ENCODE measurements at regions not wholly inside any gene's neighbourhood (a gene's known extent, or its start where the extent isn't known, plus 50 kb on each side); places are given as distances from the start of the nearest gene placed in this dataset.

- intact Hi-C loops (cut with DNase I), result no loop called here
- no peak for DNase-seq
Measured at GRCh38 chr11:10641912-10642697, 51.5 kb downstream of the IRAG1 start.

GRCh38 chr11:10641177-10641911, 52.2 kb downstream of the IRAG1 start:
- DNase-seq, result peak in 1 of 10 donors; percentile 21
- intact Hi-C loops (cut with DNase I), result no loop called here

DNA sequence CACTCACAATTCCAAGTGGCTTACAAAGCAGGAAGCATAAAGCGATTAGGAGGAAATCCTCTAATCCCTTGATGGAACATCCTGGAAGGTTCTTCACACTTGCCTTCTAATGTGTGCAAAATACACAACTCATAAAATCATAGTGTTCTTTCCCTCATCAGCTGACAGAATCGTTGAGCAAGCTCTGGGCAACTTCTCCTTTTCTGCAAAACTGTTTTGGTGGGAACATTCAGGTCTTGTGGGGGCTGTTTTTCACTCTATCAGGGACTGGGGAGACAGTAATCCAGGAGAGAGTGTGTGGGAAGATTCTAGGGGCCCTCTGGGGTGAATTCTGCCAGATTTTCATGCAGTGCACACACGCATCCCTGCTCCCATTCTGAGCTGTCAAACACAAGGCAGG, 53.2 kb downstream of the IRAG1 start:
- intact Hi-C loops (cut with DNase I), result no loop called here
- DNase-seq, result peak in 1 of 10 donors; percentile 6

GRCh38 chr11:10639350-10639749, 54.2 kb downstream of the IRAG1 start:
- intact Hi-C loops (cut with DNase I), result no loop called here
- DNase-seq, result no peak

DNA sequence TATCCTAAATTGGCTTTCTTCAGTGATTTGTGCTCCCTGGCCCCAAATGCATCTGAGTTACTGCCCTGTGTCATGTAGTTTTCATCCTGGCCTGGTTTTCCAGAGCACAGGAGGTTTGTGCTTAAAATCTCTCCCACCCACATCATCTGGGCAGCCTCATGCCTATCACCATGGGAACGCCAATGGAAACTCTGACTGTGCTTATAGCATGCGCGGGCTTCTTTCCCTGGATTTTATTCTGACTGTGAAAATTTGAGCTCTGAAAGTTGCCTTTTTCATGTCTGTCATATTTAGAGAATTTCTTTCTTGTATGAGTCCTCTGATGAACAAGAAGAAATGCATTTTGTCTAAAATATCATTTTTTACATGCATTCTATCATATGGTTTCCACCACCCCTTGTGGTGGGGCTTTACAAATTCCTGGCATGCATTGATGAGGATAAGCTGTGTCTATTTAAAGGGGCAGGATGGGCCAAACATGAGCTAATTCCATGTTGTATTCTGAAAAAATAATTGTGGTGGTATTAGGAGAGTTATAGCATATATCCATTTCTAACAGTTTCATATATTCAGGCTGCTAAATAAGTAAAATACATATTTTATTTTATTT, 55.1 kb downstream of the IRAG1 start:
- intact Hi-C loops (cut with DNase I), result no loop called here
- peak in 6 of 10 donors; percentile 56 to 92 (median 74) for DNase-seq

- DNase-seq, result peak in 2 of 10 donors; percentile 54 to 64
Measured at GRCh38 chr11:10637731-10638151, 55.8 kb downstream of the IRAG1 start.

DNA sequence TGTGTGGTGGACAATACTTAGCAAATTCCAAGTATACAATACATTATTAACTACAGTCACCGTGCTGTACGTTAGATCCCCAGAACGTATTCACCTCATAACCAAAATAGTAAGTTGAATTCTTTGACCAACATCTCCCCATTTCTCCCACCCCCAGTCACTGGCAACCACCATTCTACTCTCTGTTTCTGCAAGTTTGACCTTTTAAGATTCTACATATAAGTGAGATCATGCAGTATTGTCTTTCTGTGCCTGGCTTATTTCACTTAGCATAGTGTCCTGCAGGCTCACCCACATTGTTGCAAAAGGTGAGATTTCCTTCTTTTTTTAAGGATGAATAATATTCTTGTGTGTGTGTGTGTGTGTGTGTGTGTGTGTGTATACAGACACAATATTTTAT, 59.1 kb downstream of the IRAG1 start:
- intact Hi-C loops (cut with DNase I), result no loop called here
- DNase-seq, result no peak

More at GRCh38 chr11:10637731-10638151, 55.8 kb downstream of the IRAG1 start:
- intact Hi-C loops (cut with DNase I), result no loop called here

- peak in 1 of 10 donors; percentile 50 for DNase-seq
Measured at GRCh38 chr11:10633261-10633660, 60.3 kb downstream of the IRAG1 start.

DNA sequence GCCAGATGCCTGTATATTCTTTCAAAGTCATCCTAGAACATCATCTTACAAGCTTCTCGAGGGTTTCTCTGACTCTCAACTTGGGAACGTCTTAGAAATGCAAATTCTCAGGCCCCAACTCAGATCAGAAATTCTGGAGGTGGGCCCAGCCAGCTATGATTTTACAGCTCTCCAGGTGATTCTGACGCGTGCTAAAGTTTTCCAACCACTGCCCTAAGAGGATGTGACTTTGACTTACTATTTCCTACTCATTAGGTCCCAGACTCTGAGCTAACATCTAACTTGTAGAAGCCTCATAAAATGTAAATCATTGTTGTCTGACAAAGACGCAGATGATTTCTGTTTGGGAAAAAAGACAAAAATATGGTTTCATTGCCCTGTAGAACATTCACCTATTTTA, 61.1 kb downstream of the IRAG1 start:
- intact Hi-C loops (cut with DNase I), result no loop called here
- no peak for DNase-seq

More at GRCh38 chr11:10633261-10633660, 60.3 kb downstream of the IRAG1 start:
- intact Hi-C loops (cut with DNase I), result no loop called here

DNA sequence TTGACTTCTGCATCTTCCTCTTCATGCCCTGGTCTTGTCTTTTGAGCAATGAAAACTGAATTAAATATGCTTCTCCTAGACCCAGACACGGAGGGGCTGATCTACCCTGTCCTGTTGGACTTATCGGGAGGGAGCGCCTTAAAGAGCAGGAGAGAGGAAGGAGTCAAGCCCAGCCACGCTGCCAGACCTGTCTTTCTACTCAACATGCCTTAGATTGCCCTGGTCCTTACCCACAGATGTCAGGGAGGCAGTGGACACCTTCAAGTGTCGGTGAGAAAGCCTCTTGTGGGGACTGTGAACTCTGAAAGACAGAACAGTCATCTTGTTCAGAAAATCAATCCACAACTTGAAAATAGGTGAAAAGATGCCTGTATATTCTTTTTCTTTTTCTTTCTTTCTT, 61.8 kb downstream of the IRAG1 start:
- no peak for DNase-seq
- intact Hi-C loops (cut with DNase I), result no loop called here

DNA sequence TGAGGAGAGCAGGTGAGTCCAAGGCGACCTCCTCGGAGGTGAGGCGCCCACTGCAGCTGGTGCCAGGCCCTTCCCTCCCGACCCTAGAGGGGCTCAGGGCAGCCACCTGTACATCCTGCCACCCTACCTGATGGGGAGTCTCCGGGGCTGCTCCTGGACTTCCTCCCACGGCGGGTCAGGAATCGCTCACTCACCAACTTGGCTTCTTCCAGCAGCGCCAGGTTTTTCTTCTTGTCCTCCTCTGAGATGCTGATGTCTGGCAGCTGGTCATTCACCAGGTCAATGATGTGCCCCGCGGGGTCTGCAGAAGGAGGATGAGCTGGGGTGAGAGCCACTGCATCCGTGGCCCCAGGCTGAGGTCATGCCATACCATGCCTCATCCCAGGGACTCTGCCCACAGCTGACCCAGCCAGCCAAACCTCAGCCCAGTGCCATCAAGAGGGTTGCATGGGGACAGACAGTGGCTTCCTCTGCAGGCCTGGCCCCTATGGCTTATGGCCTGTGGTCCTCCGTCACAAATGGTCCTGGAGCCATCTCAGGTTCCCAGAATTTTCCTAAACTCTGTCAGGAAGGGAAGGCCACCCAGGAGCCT, 61.0 kb upstream of the LYVE1 start:
- intact Hi-C loops (cut with DNase I), result no loop called here
- DNase-seq, result peak in 1 of 10 donors; percentile 64

DNA sequence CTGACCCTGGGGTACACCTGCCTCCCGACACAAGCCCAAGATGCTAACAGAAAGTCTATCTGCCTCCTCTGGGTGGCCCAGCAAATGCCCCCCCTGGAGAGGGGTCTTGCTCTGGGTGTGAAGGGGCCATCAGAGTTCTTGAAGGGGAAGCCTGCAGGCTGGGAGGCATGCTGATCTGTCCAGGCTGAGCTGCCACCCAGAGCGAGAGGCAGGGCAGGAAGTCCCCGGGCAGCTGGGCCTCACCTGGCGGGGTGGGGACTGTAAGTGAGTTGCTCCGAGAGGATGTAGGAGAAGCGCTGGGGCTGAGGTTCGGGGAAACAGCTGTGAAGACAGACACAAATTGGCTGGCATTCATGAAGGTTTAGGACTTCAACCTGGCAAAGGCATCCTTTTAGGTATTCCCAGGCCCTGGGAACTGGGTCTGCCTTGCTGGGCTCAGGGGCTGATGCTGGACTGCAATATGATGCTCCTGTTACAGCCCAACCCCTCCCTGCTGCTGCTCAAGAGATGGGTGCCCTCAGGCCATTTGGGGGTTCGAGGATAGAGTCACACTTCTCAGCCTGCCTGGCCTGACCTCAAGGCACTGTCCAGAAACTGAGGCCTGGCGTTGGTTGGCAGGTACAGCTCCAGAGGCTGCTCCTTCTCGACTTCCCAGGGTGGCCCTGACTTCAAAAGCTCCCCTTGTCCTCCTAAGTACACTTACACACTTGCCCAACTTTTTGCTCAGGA, 60.2 kb upstream of the LYVE1 start:
- DNase-seq, result peak in 1 of 10 donors; percentile 77
- intact Hi-C loops (cut with DNase I), result no loop called here

DNA sequence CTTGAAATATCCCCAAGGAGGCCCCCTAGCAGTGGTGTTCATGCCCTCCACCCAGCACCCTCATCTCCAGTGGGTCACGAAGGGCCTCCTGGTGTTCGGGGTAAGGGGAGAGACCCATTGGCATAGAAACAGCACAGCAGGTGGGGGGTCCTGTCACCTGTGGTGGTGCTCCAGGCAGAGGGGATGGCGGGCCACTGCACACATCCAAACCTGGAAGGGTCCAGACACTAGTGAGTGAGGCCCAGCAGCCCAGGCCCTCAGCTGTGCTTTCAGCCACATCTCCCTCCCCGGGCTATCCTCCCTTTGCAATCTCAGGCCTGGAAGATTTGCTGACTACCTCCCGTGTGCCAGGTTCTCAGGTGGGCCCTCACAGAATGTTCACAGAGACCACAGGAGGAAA, 59.4 kb upstream of the LYVE1 start:
- DNase-seq, result peak in 1 of 10 donors; percentile 73
- intact Hi-C loops (cut with DNase I), result loop anchor here (2.0 kb wide), 1 partner anchor 107 kb away; no protein-coding TSS in a partner anchor

- intact Hi-C loops (cut with DNase I), result loop anchor here (2.0 kb wide), 1 partner anchor 108 kb away; no protein-coding TSS in a partner anchor
- DNase-seq, result no peak
Measured at GRCh38 chr11:10627291-10627690, 58.8 kb upstream of the LYVE1 start.

- intact Hi-C loops (cut with DNase I), result loop anchor here (2.0 kb wide), 1 partner anchor 109 kb away; no protein-coding TSS in a partner anchor
- DNase-seq, result peak in 6 of 10 donors; percentile 25 to 88 (median 46)
Measured at GRCh38 chr11:10625982-10626311, 57.5 kb upstream of the LYVE1 start.

DNA sequence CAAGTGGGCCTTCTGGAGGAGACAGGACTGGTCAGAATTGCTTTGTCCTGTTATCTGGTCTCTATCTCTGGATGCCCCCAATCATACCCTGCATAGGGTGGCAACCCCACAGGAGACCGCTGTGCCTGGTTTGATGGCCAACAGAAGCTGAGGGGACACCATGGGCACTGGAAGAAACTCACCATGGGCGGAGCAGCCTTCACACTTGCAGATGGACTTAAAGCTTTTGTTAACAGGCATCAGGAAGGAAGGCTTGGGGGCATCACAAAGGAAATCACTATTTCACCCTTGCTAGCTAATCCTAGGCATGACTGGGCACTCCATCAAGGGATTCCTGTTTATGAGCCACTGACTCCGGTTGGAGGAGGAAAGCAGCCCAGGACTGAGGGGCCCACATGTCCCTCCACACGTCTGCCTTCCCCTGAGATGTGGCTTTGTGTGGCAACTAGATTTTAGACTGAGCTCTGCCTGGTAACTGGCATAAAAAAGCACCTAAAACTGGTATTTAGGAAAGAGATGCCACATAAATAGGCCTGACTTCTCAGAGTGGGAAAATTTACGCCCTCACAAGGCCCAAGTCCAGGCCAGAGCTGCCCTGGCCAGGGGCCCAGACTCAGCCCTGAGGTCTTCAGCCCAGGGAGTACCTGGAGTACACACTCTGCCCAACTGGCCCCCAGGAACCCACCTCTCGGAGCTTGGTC, 57.0 kb upstream of the LYVE1 start:
- DNase-seq, result peak in 1 of 10 donors; percentile 8
- intact Hi-C loops (cut with DNase I), result no loop called here

DNA sequence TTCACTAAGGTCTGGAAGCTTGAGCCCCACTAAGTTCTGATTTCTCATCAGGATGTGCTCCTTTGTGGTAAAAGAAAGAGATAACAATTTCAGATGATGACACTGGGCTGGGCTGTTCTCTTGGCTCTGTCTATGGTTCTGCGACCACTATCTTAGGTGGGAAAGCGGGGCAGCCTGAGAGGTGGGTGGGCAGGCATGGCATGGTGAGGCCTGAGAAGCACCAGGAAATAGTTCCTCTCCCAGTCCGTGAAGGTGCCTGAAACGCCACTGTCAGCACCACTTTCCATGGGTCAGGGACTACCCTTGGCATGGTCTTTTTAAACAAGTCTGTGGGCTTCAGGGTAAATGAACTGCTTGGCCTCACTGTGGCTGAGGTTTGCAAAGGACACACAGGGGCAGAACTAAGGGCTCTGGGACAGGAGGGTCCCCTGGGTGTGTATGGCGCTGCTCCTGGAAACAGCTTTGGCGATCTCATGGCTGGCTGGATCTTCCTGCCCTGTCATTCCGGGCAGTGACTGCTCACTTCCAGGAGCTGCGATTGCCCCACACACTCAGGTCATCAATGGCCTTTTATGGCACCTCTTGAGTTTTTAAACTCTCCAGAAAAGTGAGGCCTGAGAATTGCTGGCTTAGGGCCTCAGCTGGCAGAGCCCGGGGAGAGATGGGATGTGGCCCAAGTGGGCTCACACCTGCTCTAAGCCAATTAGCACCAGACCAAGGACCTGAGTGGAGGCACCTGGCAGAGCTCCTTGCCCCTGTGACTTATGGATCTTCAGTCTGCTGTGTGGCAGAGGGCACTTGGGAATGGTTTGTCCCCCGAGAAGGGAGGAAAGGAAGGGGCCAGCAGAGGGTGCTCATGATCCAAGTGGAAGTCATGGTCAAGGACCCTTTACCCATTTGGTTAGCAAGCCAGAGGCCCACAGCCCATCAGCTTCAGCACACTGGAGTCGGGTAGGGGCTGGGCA, 55.6 kb upstream of the LYVE1 start:
- intact Hi-C loops (cut with DNase I), result no loop called here
- peak in 5 of 10 donors; percentile 23 to 81 (median 30) for DNase-seq
